HCT116 (cell line): ENCODE measurements at regions not wholly inside any gene's neighbourhood (a gene's known extent, or its start where the extent isn't known, plus 50 kb on each side); places are given as distances from the start of the nearest gene placed in this dataset.

ENCODE experiments used
- ATAC-seq: fragments of 200-7000 bp; cut with Tn5 transposase; 2 replicates; pipeline ENCODE4 v1.9.1; 2020; ENCODE audit warnings: mild to moderate bottlenecking, moderate library complexity
- BruUV-seq: library from RNA; stranded (reverse); fragments of 400-500 nt; replicated peaks from 2 replicates; lab custom pipeline; 2021; lab: Mats Ljungman, UMichigan
- CTCF ChIA-PET: fragments of 300-600 bp; sonication (Branson Sonifier 250); formaldehyde crosslinking; loops from one replicate; lab custom pipeline; 2021; ENCODE audit warnings: antibody characterized with exemption; lab: Charles Lee
- POLR2A ChIA-PET: fragments of 300-600, 350-600 bp; sonication (Branson Sonifier 250); formaldehyde crosslinking; loops from one replicate; lab custom pipeline; 2021; ENCODE audit warnings: antibody characterized with exemption; lab: Charles Lee
- RAD21 ChIA-PET, 2 experiments: fragments of 300-600 bp; sonication (Branson Sonifier 250); formaldehyde crosslinking; loops; one replicate each; lab custom pipeline; 2023; ENCODE audit warnings: low total read pairs in 2 of 2; ENCODE audit not compliant: uncharacterized antibody in 2 of 2, unreplicated experiment in 2 of 2, low non-redundant PET in 1 of 2; lab: Charles Lee
- DNase-seq: peaks from one replicate; pipeline ENCODE4 v3.0.0-alpha.2; 2010; ENCODE audit warnings: low read depth, low spot score
- H2AFZ ChIP-seq: fragments of 200-600 bp; shearing (Covaris generic), sonication (generic); 2 replicates; pipeline ENCODE4 v1.6.1; 2017; ENCODE audit warnings: low read depth, mixed run types, mixed read lengths, antibody characterized with exemption, low read length; ENCODE audit not compliant: poor library complexity, severe bottlenecking
- H3K27ac ChIP-seq: 2 replicates; pipeline ENCODE4 v1.5.1; 2012; ENCODE audit warnings: low read depth, low read length
- H3K27me3 ChIP-seq: fragments of 200-600 bp; sonication (generic); 2 replicates; pipeline ENCODE4 v1.6.1; 2016; ENCODE audit warnings: mixed run types, low read length, mixed read lengths; ENCODE audit not compliant: insufficient read depth
- H3K36me3 ChIP-seq, 2 experiments: fragments of 200-500 bp in 1 of 2; fragments of 200-600 bp in 1 of 2; sonication (Bioruptor generic) in 1 of 2; sonication (generic) in 1 of 2; 2 replicates each; pipeline versions ENCODE4 v1.5.1 to v1.6.1; 2014 to 2016; ENCODE audit warnings: low read length in 2 of 2, inconsistent platforms in 1 of 2, mixed read lengths in 1 of 2, mixed run types in 1 of 2; ENCODE audit not compliant: insufficient read depth in 2 of 2, control insufficient read depth in 1 of 2
- H3K4me1 ChIP-seq, 2 experiments: fragments of 200-600 bp in 1 of 2; sonication (generic) in 1 of 2; 2 replicates each; pipeline versions ENCODE4 v1.5.1 to v1.6.1; 2012 to 2017; ENCODE audit warnings: low read length in 2 of 2, inconsistent platforms in 1 of 2, mild to moderate bottlenecking in 1 of 2, mixed read lengths in 1 of 2, mixed run types in 1 of 2, moderate library complexity in 1 of 2; ENCODE audit not compliant: insufficient read depth in 2 of 2, control insufficient read depth in 1 of 2
- H3K4me2 ChIP-seq: fragments of 200-600 bp; sonication (generic); 2 replicates; pipeline ENCODE4 v1.6.1; 2017; ENCODE audit warnings: mixed run types, low read length, mixed read lengths
- H3K4me3 ChIP-seq, 2 experiments: fragments of 200-600 bp in 1 of 2; sonication (generic) in 1 of 2; replicated peaks in 1 of 2; 2 replicates each; pipeline ENCODE4 v1.5.1; 2011 to 2016; ENCODE audit warnings: low read length in 2 of 2, control low read depth in 1 of 2, low read depth in 1 of 2, mild to moderate bottlenecking in 1 of 2, mixed read lengths in 1 of 2, mixed run types in 1 of 2
- H3K79me2 ChIP-seq: fragments of 200-600 bp; sonication (generic); 2 replicates; pipeline ENCODE4 v1.6.1; 2017; ENCODE audit warnings: mild to moderate bottlenecking, mixed run types, low read length, moderate library complexity, mixed read lengths; ENCODE audit not compliant: insufficient read depth
- H3K9ac ChIP-seq: fragments of 200-600 bp; sonication (generic); 2 replicates; pipeline ENCODE4 v1.6.1; 2016; ENCODE audit warnings: low read length, mixed read lengths
- H3K9me2 ChIP-seq: fragments of 200-600 bp; sonication (generic), shearing (Covaris generic); 2 replicates; pipeline ENCODE4 v1.6.1; 2017; ENCODE audit warnings: mixed run types, mild to moderate bottlenecking, moderate library complexity; ENCODE audit not compliant: insufficient read depth
- H3K9me3 ChIP-seq, 2 experiments: fragments of 200-500 bp in 1 of 2; fragments of 200-600 bp in 1 of 2; sonication (Bioruptor generic) in 1 of 2; sonication (generic) in 1 of 2; 2 replicates each; pipeline ENCODE4 v1.6.1; 2014 to 2017; ENCODE audit warnings: low read length in 2 of 2, mixed read lengths in 2 of 2, inconsistent platforms in 1 of 2, low read depth in 1 of 2, mild to moderate bottlenecking in 1 of 2, mixed run types in 1 of 2, moderate library complexity in 1 of 2; ENCODE audit not compliant: control insufficient read depth in 1 of 2, insufficient read depth in 1 of 2
- H4K20me1 ChIP-seq: fragments of 200-600 bp; sonication (generic), shearing (Covaris generic); 2 replicates; pipeline ENCODE4 v1.6.1; 2017; ENCODE audit warnings: mixed run types, mild to moderate bottlenecking, moderate library complexity; ENCODE audit not compliant: insufficient read depth
- CBX3 ChIP-seq: IDR thresholded peaks from 2 replicates; pipeline ENCODE4 v1.6.1; 2012; ENCODE audit warnings: low read depth
- CEBPB ChIP-seq: IDR thresholded peaks from 2 replicates; pipeline ENCODE4 v1.6.1; 2012; ENCODE audit warnings: low read depth
- CTCF ChIP-seq, 3 experiments: fragments of 200-600 bp in 1 of 3; sonication (generic) in 1 of 3; IDR thresholded peaks in 2 of 3; conservative IDR thresholded peaks in 1 of 3; 2 replicates each; pipeline ENCODE4 v1.5.1; 2012 to 2017; ENCODE audit warnings: low read depth in 2 of 3, low read length in 2 of 3, antibody characterized with exemption in 1 of 3, borderline replicate concordance in 1 of 3, control low read depth in 1 of 3, mild to moderate bottlenecking in 1 of 3, mixed read lengths in 1 of 3, mixed run types in 1 of 3, moderate library complexity in 1 of 3; ENCODE audit not compliant: insufficient read depth in 1 of 3
- EGR1 ChIP-seq: IDR thresholded peaks from 2 replicates; pipeline ENCODE4 v1.6.1; 2012; ENCODE audit warnings: low read depth
- ELF1 ChIP-seq: IDR thresholded peaks from 2 replicates; pipeline ENCODE4 v1.6.1; 2012; ENCODE audit warnings: low read depth, borderline replicate concordance
- EZH2 ChIP-seq: fragments of 200-600 bp; sonication (generic); IDR thresholded peaks from 2 replicates; pipeline ENCODE4 v1.6.1; 2017; ENCODE audit warnings: antibody characterized with exemption, mixed run types
- FOSL1 ChIP-seq: IDR thresholded peaks from 2 replicates; pipeline ENCODE4 v1.6.1; 2012; ENCODE audit warnings: low read depth
- JUND ChIP-seq: IDR thresholded peaks from 2 replicates; pipeline ENCODE4 v1.6.1; 2012
- POLR2A ChIP-seq: IDR thresholded peaks from 2 replicates; pipeline ENCODE4 v1.7.0; 2011; ENCODE audit warnings: borderline replicate concordance; ENCODE audit not compliant: insufficient read depth, insufficient read length; ENCODE audit errors: extremely low read depth
- RAD21 ChIP-seq: IDR thresholded peaks from 2 replicates; pipeline ENCODE4 v1.6.1; 2012; ENCODE audit warnings: low read depth, mild to moderate bottlenecking
- SIN3A ChIP-seq: IDR thresholded peaks from 2 replicates; pipeline ENCODE4 v1.6.1; 2012; ENCODE audit warnings: low read depth
- SP1 ChIP-seq: IDR thresholded peaks from 2 replicates; pipeline ENCODE4 v1.6.1; 2012; ENCODE audit warnings: low read depth
- SRF ChIP-seq: IDR thresholded peaks from 2 replicates; pipeline ENCODE4 v1.6.1; 2012; ENCODE audit warnings: low read depth
- TCF7L2 ChIP-seq: IDR thresholded peaks from 2 replicates; pipeline ENCODE4 v1.7.0; 2011; ENCODE audit warnings: borderline replicate concordance, inconsistent platforms; ENCODE audit not compliant: insufficient read depth, insufficient read length; ENCODE audit errors: extremely low read depth
- ZNF274 ChIP-seq: fragments of 200-500 bp; sonication (Bioruptor generic); IDR thresholded peaks from 2 replicates; pipeline ENCODE4 v1.6.1; 2014; ENCODE audit warnings: mild to moderate bottlenecking, low read depth, low read length, inconsistent platforms
- intact Hi-C: fragments of 100-400 bp; cut with micrococcal nuclease; formaldehyde crosslinking; loops from 2 replicates; pipeline ENCODE4 v1.10.0; 2022

DNA sequence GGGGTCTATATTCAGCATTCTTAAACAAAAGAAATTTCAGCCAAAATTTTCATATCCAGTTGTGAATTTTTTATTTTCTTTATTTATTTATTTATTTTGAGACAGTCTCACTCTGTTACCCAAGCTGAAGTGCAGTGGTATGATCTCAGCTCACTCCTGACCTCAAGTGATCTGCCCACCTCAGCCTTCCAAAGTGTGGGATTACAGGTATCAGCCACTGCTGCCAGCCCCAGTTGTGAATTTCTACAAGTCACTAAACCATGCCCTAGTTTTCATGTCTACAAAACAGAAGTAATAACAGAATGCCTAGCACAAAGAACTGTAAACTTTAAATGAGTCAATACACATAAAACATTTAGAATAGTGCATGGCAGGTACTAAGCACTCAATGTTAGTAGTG is 254.2 kb downstream of the C12orf50 start:
- ChIA-PET CTCF (no interaction called here), RAD21 (no interaction called here), POLR2A (no interaction called here)
- no peaks in the 10 kb centered on the region for H3K9me2 ChIP-seq
- BruUV-seq: no TSS peak
- no peaks in the 10 kb centered on the region for H3K36me3 ChIP-seq
- H3K9me3 ChIP-seq: no peaks in the 10 kb centered on the region
- no peak overlapping the region for H3K9ac ChIP-seq
- H2AFZ ChIP-seq: no peak overlapping the region
- no peaks in the 10 kb centered on the region for H3K4me1 ChIP-seq
- no peaks in the 10 kb centered on the region for H3K27me3 ChIP-seq
- no peak for ATAC-seq
- H3K4me3 ChIP-seq: no peak overlapping the region
- H4K20me1 ChIP-seq: no peaks in the 10 kb centered on the region
- H3K4me2 ChIP-seq: no peak overlapping the region
- TF ChIP-seq JUND (no peak), RAD21 (no peak), SP1 (no peak), EGR1 (no peak), POLR2A (no peak), FOSL1 (no peak), CBX3 (no peak), EZH2 (no peak), CEBPB (no peak), TCF7L2 (no peak), ZNF274 (no peak), ELF1 (no peak), SIN3A (no peak), SRF (no peak), CTCF (IDR thresholded peaks at IDR 0.05 in 2 of 3, conservative IDR thresholded peaks at IDR 0.05 in 1 of 3; ENCODE audit: borderline replicate concordance in 1 of 3, insufficient read depth in 1 of 3, low read depth in 2 of 3, low read length in 2 of 3) (no peak)
- TF ChIP-seq, all 23 proteins: peak for 0
- H3K79me2 ChIP-seq: no peaks in the 10 kb centered on the region
- H3K27ac ChIP-seq: no peak overlapping the region
- no peak for DNase-seq
- intact Hi-C loops: no loop called here
